Endodermal cell (in vitro differentiated cells): ENCODE measurements at regions not wholly inside any gene's neighbourhood (a gene's known extent, or its start where the extent isn't known, plus 50 kb on each side); places are given as distances from the start of the nearest gene placed in this dataset.
A peak's percentile ranks its signal among the peaks of the same experiment; 100 is the strongest.

ENCODE experiments used
- DNase-seq: peaks from one replicate; pipeline ENCODE4 v3.0.0-alpha.2; 2017
- H3K27ac ChIP-seq: 2 replicates; pipeline ENCODE4 v1.5.1; 2013; ENCODE audit warnings: mild to moderate bottlenecking, low read depth, low read length, moderate library complexity
- H3K27me3 ChIP-seq: 2 replicates; pipeline ENCODE4 v1.6.1; 2013; ENCODE audit warnings: mild to moderate bottlenecking, low read length, moderate library complexity; ENCODE audit not compliant: insufficient read depth, control insufficient read depth, poor library complexity, severe bottlenecking
- H3K36me3 ChIP-seq: 2 replicates; pipeline ENCODE4 v1.7.0; 2013; ENCODE audit warnings: mild to moderate bottlenecking, low read length, moderate library complexity; ENCODE audit not compliant: control insufficient read depth, insufficient read depth
- H3K4me1 ChIP-seq: one replicate; pipeline ENCODE4 v1.7.0; 2013; ENCODE audit warnings: low read length; ENCODE audit not compliant: control insufficient read depth, insufficient read depth
- H3K4me3 ChIP-seq: 2 replicates; pipeline ENCODE4 v1.5.1; 2013; ENCODE audit warnings: mild to moderate bottlenecking, low read length, moderate library complexity
- H3K9ac ChIP-seq: 2 replicates; pipeline ENCODE4 v1.6.1; 2013; ENCODE audit warnings: mild to moderate bottlenecking, low read length, moderate library complexity; ENCODE audit not compliant: poor library complexity, severe bottlenecking; ENCODE audit errors: extremely low read depth
- H3K9me3 ChIP-seq: 2 replicates; pipeline ENCODE4 v1.6.1; 2013; ENCODE audit warnings: mild to moderate bottlenecking, low read length, moderate library complexity; ENCODE audit not compliant: control insufficient read depth
- H3K27ac Mint-ChIP-seq: 2 replicates; pipeline ENCODE4 v1.8.0; 2020; ENCODE audit warnings: mixed read lengths
- H3K27me3 Mint-ChIP-seq: 2 replicates; pipeline ENCODE4 v1.8.0; 2021; ENCODE audit warnings: mild to moderate bottlenecking, mixed read lengths; ENCODE audit not compliant: insufficient read depth
- H3K36me3 Mint-ChIP-seq: 2 replicates; pipeline ENCODE4 v1.8.0; 2020; ENCODE audit warnings: low read depth, mixed read lengths
- H3K4me1 Mint-ChIP-seq: 2 replicates; pipeline ENCODE4 v1.8.0; 2020; ENCODE audit warnings: mixed read lengths
- H3K4me3 Mint-ChIP-seq: 2 replicates; pipeline ENCODE4 v1.8.0; 2020; ENCODE audit warnings: mild to moderate bottlenecking, moderate library complexity, mixed read lengths
- H3K9me3 Mint-ChIP-seq: 2 replicates; pipeline ENCODE4 v1.8.0; 2020; ENCODE audit warnings: mild to moderate bottlenecking, mixed read lengths
- WGBS, 2 experiments: methylation state at CpG; one replicate each; pipeline versions ENCODE4 v1.1.5 to v1.1.7; 2013; ENCODE audit warnings: missing lambda C conversion rate in 2 of 2, mixed read lengths in 1 of 2; ENCODE audit not compliant: insufficient coverage in 1 of 2, insufficient read length in 1 of 2; 5-methylcytosine and 5-hydroxymethylcytosine counted together
- TF ChIP-seq, protein P1 (sequence below): fragments of 200-600 bp; sonication (generic); conservative IDR thresholded peaks from 2 replicates; pipeline ENCODE4 v1.5.0; 2021; ENCODE audit warnings: antibody characterized with exemption, mild to moderate bottlenecking

DNA sequence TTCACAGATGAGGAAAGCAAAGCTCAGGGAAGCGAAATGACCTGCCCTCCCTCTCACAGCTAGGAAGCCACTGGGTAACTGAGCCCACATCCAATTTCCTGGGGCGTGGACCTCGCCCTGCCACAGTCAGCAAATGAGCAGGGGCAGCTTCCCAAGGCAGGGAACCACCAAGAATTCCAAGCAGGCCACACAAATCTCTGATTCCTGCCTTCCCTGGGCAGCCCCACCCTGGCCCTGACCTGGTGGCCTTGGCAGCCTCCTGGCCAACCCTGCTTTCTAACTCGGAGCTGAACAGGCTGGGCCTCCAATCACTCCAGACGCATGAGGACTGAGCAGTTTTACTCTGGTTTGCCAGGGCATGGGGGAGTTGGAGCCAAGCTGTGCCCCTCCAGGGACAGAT, 203.7 kb upstream of the TLE3 start:
- no peaks in the 10 kb centered on the region for H3K36me3 Mint-ChIP-seq
- H3K4me3 Mint-ChIP-seq = no peak overlapping the region
- peaks cover 8% of the 10 kb centered on the region for H3K27me3 ChIP-seq
- no peaks in the 10 kb centered on the region for H3K9me3 Mint-ChIP-seq
- H3K9ac ChIP-seq = no peak overlapping the region
- peaks cover 5% of the 10 kb centered on the region for H3K4me1 Mint-ChIP-seq
- TF ChIP-seq, protein P1, sequence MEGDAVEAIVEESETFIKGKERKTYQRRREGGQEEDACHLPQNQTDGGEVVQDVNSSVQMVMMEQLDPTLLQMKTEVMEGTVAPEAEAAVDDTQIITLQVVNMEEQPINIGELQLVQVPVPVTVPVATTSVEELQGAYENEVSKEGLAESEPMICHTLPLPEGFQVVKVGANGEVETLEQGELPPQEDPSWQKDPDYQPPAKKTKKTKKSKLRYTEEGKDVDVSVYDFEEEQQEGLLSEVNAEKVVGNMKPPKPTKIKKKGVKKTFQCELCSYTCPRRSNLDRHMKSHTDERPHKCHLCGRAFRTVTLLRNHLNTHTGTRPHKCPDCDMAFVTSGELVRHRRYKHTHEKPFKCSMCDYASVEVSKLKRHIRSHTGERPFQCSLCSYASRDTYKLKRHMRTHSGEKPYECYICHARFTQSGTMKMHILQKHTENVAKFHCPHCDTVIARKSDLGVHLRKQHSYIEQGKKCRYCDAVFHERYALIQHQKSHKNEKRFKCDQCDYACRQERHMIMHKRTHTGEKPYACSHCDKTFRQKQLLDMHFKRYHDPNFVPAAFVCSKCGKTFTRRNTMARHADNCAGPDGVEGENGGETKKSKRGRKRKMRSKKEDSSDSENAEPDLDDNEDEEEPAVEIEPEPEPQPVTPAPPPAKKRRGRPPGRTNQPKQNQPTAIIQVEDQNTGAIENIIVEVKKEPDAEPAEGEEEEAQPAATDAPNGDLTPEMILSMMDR = no peak
- no peak overlapping the region for H3K27ac ChIP-seq
- H3K36me3 ChIP-seq = no peaks in the 10 kb centered on the region
- 90 to 93% methylated on average over 3 to 5 of the region's 5 CpGs for WGBS, 2 experiments
- H3K27ac Mint-ChIP-seq = no peak overlapping the region
- no peaks in the 10 kb centered on the region for H3K4me1 ChIP-seq
- H3K9me3 ChIP-seq = no peaks in the 10 kb centered on the region
- no peak for DNase-seq
- H3K4me3 ChIP-seq = no peak overlapping the region
- H3K27me3 Mint-ChIP-seq = peaks cover 8% of the 10 kb centered on the region

DNA sequence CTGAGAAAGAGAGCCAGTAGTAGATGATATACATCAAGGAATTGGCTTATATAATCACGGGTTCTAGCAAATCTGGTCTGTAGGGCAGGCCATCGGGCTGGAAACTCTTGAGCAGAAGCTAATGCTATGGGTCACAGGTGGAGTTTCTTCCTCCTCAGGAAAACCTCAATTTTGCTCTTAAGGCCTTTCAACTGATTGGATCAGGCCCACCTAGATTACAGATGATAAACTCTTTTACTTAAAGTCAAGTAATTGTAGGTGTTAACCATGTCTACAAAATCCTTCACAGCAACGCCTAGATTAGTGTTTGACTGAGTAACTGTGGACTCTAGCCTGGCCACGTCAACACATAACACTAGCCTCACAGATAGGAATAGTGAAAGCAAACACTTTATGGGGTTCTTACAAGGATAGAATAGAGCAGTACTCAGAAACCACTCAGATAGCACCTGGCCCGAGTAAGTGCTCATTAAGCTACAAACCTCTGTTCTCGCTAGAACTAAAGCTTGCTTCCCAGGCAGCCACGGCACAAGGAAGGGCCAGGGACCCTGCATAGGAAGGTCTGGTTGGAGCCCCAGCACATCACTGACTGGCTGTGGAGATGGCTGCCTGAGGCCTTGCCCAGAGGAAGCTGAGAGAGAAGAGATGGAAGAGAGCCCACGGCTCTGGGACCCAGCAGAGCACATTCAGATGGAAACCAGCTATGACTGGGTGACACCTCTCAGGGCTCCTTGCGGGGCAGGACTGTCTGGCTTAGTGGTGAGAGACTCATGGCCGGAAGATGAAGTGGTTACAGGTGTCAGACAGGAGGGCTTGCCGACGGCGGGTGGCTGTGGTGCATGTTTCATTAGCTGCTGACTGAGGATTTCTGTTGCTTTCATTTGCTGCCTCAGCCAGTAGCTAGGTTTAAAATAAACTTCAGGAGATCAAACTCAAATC, 202.5 kb upstream of the TLE3 start:
- Histone ChIP-seq H3K9ac (no peak overlapping the region), H3K27ac (no peak overlapping the region), H3K36me3 (no peaks in the 10 kb centered on the region), H3K4me3 (no peak overlapping the region), H3K4me1 (no peaks in the 10 kb centered on the region), H3K9me3 (no peaks in the 10 kb centered on the region), H3K27me3 (peaks cover 4% of the 10 kb centered on the region)
- Mint-ChIP-seq H3K9me3 (no peaks in the 10 kb centered on the region), H3K4me3 (no peak overlapping the region), H3K27ac (no peak overlapping the region), H3K4me1 (peaks cover 5% of the 10 kb centered on the region), H3K36me3 (no peaks in the 10 kb centered on the region), H3K27me3 (peaks cover 5% of the 10 kb centered on the region)
- TF ChIP-seq, protein P1 = no peak
- peak; percentile 70 for DNase-seq
- WGBS, 2 experiments = 85 to 92% methylated on average over 8 to 13 of the region's 13 CpGs

DNA sequence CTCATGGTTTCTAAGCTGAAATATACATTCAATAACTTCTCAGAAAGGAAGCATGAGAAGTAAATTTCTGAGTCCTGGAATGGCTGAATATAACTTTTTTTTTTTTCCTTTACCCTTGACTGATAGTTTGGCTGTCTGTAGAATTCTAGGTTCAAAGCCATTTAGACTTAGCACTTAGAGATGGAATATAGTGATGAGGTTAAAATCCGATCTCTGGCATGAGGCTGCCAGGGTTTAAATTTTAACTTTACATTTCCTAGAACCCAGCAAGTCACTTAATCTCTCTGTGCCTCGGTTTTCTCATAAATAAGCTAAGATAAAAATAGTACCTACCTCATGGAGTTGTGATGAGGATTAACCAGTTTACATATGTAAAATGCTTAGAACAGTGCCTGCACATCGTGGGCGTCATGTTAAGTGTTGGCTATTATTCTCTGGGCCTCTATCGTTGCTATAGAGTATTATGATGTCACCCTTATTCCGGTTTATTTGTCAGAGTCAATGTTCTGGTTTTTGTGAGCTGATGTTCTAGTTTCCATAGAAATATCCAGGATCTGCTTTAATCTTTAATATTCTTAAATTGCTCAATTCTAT, 199.8 kb upstream of the TLE3 start:
- Histone ChIP-seq H3K36me3 (no peaks in the 10 kb centered on the region), H3K4me1 (no peaks in the 10 kb centered on the region), H3K4me3 (no peak overlapping the region), H3K9me3 (no peaks in the 10 kb centered on the region), H3K27me3 (peaks cover 4% of the 10 kb centered on the region), H3K9ac (no peak overlapping the region), H3K27ac (no peak overlapping the region)
- Mint-ChIP-seq H3K4me1 (peaks cover 5% of the 10 kb centered on the region), H3K36me3 (no peaks in the 10 kb centered on the region), H3K27me3 (peaks cover 10% of the 10 kb centered on the region), H3K27ac (no peak overlapping the region), H3K9me3 (no peaks in the 10 kb centered on the region), H3K4me3 (no peak overlapping the region)
- WGBS, 2 experiments = 95% methylated on average over 5 of the region's 6 CpGs; no CpG with 5 or more reads in 1 of the 2 experiments
- TF ChIP-seq, protein P1 = no peak
- no peak for DNase-seq
